ENCODE measurements at regions not wholly inside any gene's neighbourhood (a gene's known extent, or its start where the extent isn't known, plus 50 kb on each side); places are given as distances from the start of the nearest gene placed in this dataset.

- no peak overlapping the region for H3K4me3 Mint-ChIP-seq
- no peaks in the 10 kb centered on the region for H3K4me1 Mint-ChIP-seq (ENCODE audit: low read depth)
- peaks cover 82% of the 10 kb centered on the region for H3K9me3 Mint-ChIP-seq
- DNase-seq, result no peak
- no peak overlapping the region for H3K27ac Mint-ChIP-seq
- no peaks in the 10 kb centered on the region; the same call in 1 of the 2 replicates for H3K27me3 Mint-ChIP-seq (ENCODE audit: insufficient read depth)
- H3K36me3 Mint-ChIP-seq (ENCODE audit: low read depth), result peaks cover 16% of the 10 kb centered on the region
- TF ChIP-seq CTCF (IDR thresholded peaks at IDR 0.05), result no peak
Measured at GRCh38 chr10:131500892-131501291, 189.4 kb upstream of the TCERG1L start.

GRCh38 chr10:131503992-131504391, 192.5 kb upstream of the TCERG1L start:
- no peak for TF ChIP-seq CTCF (IDR thresholded peaks at IDR 0.05)
- Mint-ChIP-seq H3K27me3 (ENCODE audit: insufficient read depth) (no peaks in the 10 kb centered on the region; the same call in 1 of the 2 replicates), H3K9me3 (peaks cover 73% of the 10 kb centered on the region), H3K27ac (no peak overlapping the region), H3K4me3 (no peak overlapping the region), H3K4me1 (ENCODE audit: low read depth) (no peaks in the 10 kb centered on the region), H3K36me3 (ENCODE audit: low read depth) (peaks cover 10% of the 10 kb centered on the region; the same call in 1 of the 2 replicates)
- DNase-seq, result no peak

GRCh38 chr10:131511391-131511790, 199.9 kb upstream of the TCERG1L start:
- H3K4me1 Mint-ChIP-seq (ENCODE audit: low read depth), result no peaks in the 10 kb centered on the region
- TF ChIP-seq CTCF (IDR thresholded peaks at IDR 0.05), result no peak
- peaks cover 2% of the 10 kb centered on the region; the same call in 1 of the 2 replicates for H3K36me3 Mint-ChIP-seq (ENCODE audit: low read depth)
- H3K4me3 Mint-ChIP-seq, result no peak overlapping the region
- H3K27ac Mint-ChIP-seq, result no peak overlapping the region
- H3K9me3 Mint-ChIP-seq, result peaks cover 63% of the 10 kb centered on the region
- no peak for DNase-seq
- H3K27me3 Mint-ChIP-seq (ENCODE audit: insufficient read depth), result no peaks in the 10 kb centered on the region

GRCh38 chr10:131512852-131513251, 201.3 kb upstream of the TCERG1L start:
- Mint-ChIP-seq H3K27ac (no peak overlapping the region), H3K27me3 (ENCODE audit: insufficient read depth) (0 out of 2 replicates have a peak, but pooled peaks cover 2% of the 10 kb centered on the region), H3K36me3 (ENCODE audit: low read depth) (peaks cover 12% of the 10 kb centered on the region; the same call in 1 of the 2 replicates), H3K4me1 (ENCODE audit: low read depth) (no peaks in the 10 kb centered on the region), H3K9me3 (peaks cover 66% of the 10 kb centered on the region), H3K4me3 (no peak overlapping the region)
- TF ChIP-seq CTCF (IDR thresholded peaks at IDR 0.05), result no peak
- no peak for DNase-seq

GRCh38 chr10:131513445-131513844, 201.9 kb upstream of the TCERG1L start:
- no peak for DNase-seq
- TF ChIP-seq CTCF (IDR thresholded peaks at IDR 0.05), result no peak
- Mint-ChIP-seq H3K27ac (no peak overlapping the region), H3K4me1 (ENCODE audit: low read depth) (no peaks in the 10 kb centered on the region), H3K36me3 (ENCODE audit: low read depth) (peaks cover 12% of the 10 kb centered on the region; the same call in 1 of the 2 replicates), H3K4me3 (no peak overlapping the region), H3K9me3 (peaks cover 67% of the 10 kb centered on the region), H3K27me3 (ENCODE audit: insufficient read depth) (peaks cover 2% of the 10 kb centered on the region; the same call in 1 of the 2 replicates)

GRCh38 chr10:131513901-131514300, 202.4 kb upstream of the TCERG1L start:
- no peak overlapping the region for H3K4me3 Mint-ChIP-seq
- no peaks in the 10 kb centered on the region for H3K4me1 Mint-ChIP-seq (ENCODE audit: low read depth)
- peaks cover 12% of the 10 kb centered on the region; the same call in 1 of the 2 replicates for H3K36me3 Mint-ChIP-seq (ENCODE audit: low read depth)
- H3K27me3 Mint-ChIP-seq (ENCODE audit: insufficient read depth), result peaks cover 2% of the 10 kb centered on the region; the same call in 1 of the 2 replicates
- H3K27ac Mint-ChIP-seq, result no peak overlapping the region
- H3K9me3 Mint-ChIP-seq, result peaks cover 68% of the 10 kb centered on the region
- no peak for DNase-seq
- TF ChIP-seq CTCF (IDR thresholded peaks at IDR 0.05), result no peak
